GM12892 (cell line): ENCODE measurements at regions not wholly inside any gene's neighbourhood (a gene's known extent, or its start where the extent isn't known, plus 50 kb on each side); places are given as distances from the start of the nearest gene placed in this dataset.

Source experiments
- DNase-seq: peaks from one replicate; pipeline ENCODE4 v3.0.0; 2011; ENCODE audit not compliant: insufficient read length
- FAIRE-seq: peaks from 2 replicates; lab custom pipeline; 2011; peaks lifted over from hg19 to GRCh38; lab: Jason Lieb, UNC
- POLR2A ChIP-seq: IDR thresholded peaks from 2 replicates; pipeline ENCODE4 v1.6.1; 2011; ENCODE audit warnings: low read depth, low read length, control low read depth
- POLR2AphosphoS5 ChIP-seq: IDR thresholded peaks from 2 replicates; pipeline ENCODE4 v1.6.1; 2011; ENCODE audit warnings: low read depth, low read length, control low read depth
- TAF1 ChIP-seq: IDR thresholded peaks from 2 replicates; pipeline ENCODE4 v1.6.1; 2011; ENCODE audit warnings: low read depth, mild to moderate bottlenecking, control low read depth, low read length, borderline replicate concordance

- no peak for FAIRE-seq
- TF ChIP-seq POLR2A (no peak), TAF1 (no peak), POLR2AphosphoS5 (no peak)
- DNase-seq: no peak
Measured at GRCh38 chr14:94875256-94875655, 105.3 kb upstream of the GSC start.

- FAIRE-seq: no peak
- no peak for TF ChIP-seq POLR2A
- no peak for TF ChIP-seq TAF1
- no peak for TF ChIP-seq POLR2AphosphoS5
- no peak for DNase-seq
Measured at GRCh38 chr14:94868772-94869072, 98.8 kb upstream of the GSC start.

- DNase-seq: no peak
- no peak for FAIRE-seq
- TF ChIP-seq POLR2AphosphoS5 (no peak), POLR2A (no peak), TAF1 (no peak)
Measured at GRCh38 chr14:94867946-94868771, 98.2 kb upstream of the GSC start.

- TF ChIP-seq POLR2A (no peak), POLR2AphosphoS5 (no peak)
- FAIRE-seq: no peak
- DNase-seq: no peak
Measured at GRCh38 chr14:94867209-94867608, 97.3 kb upstream of the GSC start.

GRCh38 chr14:94864387-94865195 lies 94.7 kb upstream of the GSC start:
- FAIRE-seq: no peak
- TF ChIP-seq POLR2A: no peak
- TF ChIP-seq POLR2AphosphoS5: no peak
- TF ChIP-seq TAF1: no peak
- DNase-seq: no peak

GRCh38 chr14:94863366-94863765 lies 93.5 kb upstream of the GSC start:
- TF ChIP-seq TAF1 (no peak), POLR2A (no peak), POLR2AphosphoS5 (no peak)
- DNase-seq: no peak
- FAIRE-seq: no peak

- TF ChIP-seq POLR2A (no peak), POLR2AphosphoS5 (no peak), TAF1 (no peak)
- DNase-seq: no peak
- no peak for FAIRE-seq
Measured at GRCh38 chr14:94857950-94858349, 88.0 kb upstream of the GSC start.

- FAIRE-seq: no peak
- DNase-seq: no peak
- TF ChIP-seq POLR2A: no peak
Measured at GRCh38 chr14:94853920-94854319, 84.0 kb upstream of the GSC start.

GRCh38 chr14:94850309-94851211 lies 80.6 kb upstream of the GSC start:
- DNase-seq: no peak
- FAIRE-seq: no peak
- TF ChIP-seq POLR2A (no peak), POLR2AphosphoS5 (no peak), TAF1 (no peak)

GRCh38 chr14:94844593-94845152 lies 74.8 kb upstream of the GSC start:
- FAIRE-seq: no peak
- TF ChIP-seq TAF1 (no peak), POLR2A (no peak)
- no peak for DNase-seq

- TF ChIP-seq POLR2AphosphoS5 (no peak), POLR2A (no peak), TAF1 (no peak)
- FAIRE-seq (no peak), DNase-seq (no peak)
Measured at GRCh38 chr14:94840467-94840866, 70.6 kb upstream of the GSC start.
